ENCODE measurements at regions not wholly inside any gene's neighbourhood (a gene's known extent, or its start where the extent isn't known, plus 50 kb on each side); places are given as distances from the start of the nearest gene placed in this dataset.

DNA sequence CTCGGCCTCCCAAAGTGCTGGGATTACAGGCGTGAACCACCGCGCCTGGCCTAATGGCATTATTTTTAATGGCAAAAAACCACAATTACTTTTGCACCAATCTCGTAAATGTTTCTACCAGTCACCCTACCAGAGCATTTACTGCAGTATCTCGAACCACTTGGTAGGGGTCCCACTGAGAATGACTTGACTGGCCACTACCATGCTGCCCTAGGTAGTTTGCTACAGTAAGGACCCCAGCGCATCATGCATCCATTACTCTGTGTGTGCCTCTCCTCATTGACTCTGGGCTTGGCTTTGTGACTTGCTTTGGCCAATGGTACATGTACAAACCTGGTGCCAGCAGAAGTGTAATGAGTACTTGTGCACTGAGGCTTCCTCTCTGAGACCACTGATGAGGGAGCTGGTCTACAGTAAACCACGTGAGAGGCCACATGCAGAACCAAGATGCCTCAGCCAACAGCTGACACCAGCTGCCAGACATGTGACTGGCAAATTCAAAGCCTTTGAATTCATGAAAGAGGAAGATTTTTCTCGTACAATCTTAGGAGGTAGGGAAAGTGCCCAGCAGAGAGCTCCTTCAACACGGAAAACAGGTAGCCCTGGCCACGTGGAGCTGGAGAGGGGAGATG, 421.7 kb upstream of the C16orf82 start:
- DNase-seq (ENCODE audit: low spot score): no peak
- no peak overlapping the region for H3K27ac ChIP-seq
- POLR2A ChIA-PET (ENCODE audit: low non-redundant PET): no interaction called here
- CTCF ChIA-PET: no interaction called here
- TF ChIP-seq CTCF (conservative IDR thresholded peaks at IDR 0.05; ENCODE audit: low read depth): no peak

DNA sequence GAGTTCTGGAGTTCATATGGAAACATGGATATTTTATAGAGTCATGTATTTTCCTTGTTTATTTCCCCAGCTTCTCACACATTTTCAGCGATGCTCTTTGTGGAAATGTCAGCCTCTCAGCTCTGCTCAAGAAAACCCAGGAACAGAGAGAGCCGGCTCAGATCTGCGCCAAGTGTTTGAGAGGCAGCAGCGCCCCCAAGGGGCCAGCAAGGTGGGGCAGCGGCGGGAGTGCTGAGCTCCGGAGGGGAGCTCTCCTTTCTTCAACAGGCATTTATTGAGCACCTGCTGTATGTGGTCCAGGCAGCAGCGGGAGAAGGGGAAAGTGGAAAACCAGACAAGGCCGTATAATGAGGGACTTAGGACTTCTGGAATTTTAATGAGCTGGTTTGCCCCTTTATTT, 421.1 kb upstream of the C16orf82 start:
- ChIA-PET POLR2A (ENCODE audit: low non-redundant PET) (no interaction called here), CTCF (no interaction called here)
- no peak overlapping the region for H3K27ac ChIP-seq
- no peak for DNase-seq (ENCODE audit: low spot score)
- no peak for TF ChIP-seq CTCF (conservative IDR thresholded peaks at IDR 0.05; ENCODE audit: low read depth)

- POLR2A ChIA-PET (ENCODE audit: low non-redundant PET): no interaction called here
These were observed 418.9 kb upstream of the C16orf82 start for GRCh38 chr16:26647870-26648269.

GRCh38 chr16:26648851-26649250, 417.9 kb upstream of the C16orf82 start:
- DNase-seq (ENCODE audit: low spot score): no peak
- H3K27ac ChIP-seq: no peak overlapping the region
- ChIA-PET POLR2A (ENCODE audit: low non-redundant PET) (no interaction called here), CTCF (no interaction called here)
- TF ChIP-seq CTCF (conservative IDR thresholded peaks at IDR 0.05; ENCODE audit: low read depth): no peak

More at GRCh38 chr16:26647870-26648269, 418.9 kb upstream of the C16orf82 start:
- no peak overlapping the region for H3K27ac ChIP-seq
- TF ChIP-seq CTCF (conservative IDR thresholded peaks at IDR 0.05; ENCODE audit: low read depth): no peak
- no peak for DNase-seq (ENCODE audit: low spot score)
- CTCF ChIA-PET: no interaction called here

- TF ChIP-seq CTCF (conservative IDR thresholded peaks at IDR 0.05; ENCODE audit: low read depth): no peak
- DNase-seq (ENCODE audit: low spot score): no peak
- ChIA-PET CTCF (no interaction called here), POLR2A (ENCODE audit: low non-redundant PET) (no interaction called here)
- no peak overlapping the region for H3K27ac ChIP-seq
These were observed 417.2 kb upstream of the C16orf82 start for GRCh38 chr16:26649381-26650045.

- no peak overlapping the region for H3K27ac ChIP-seq
- no peak for DNase-seq (ENCODE audit: low spot score)
- ChIA-PET POLR2A (ENCODE audit: low non-redundant PET) (no interaction called here), CTCF (interaction anchor here (0.6 kb wide), 1 partner anchor 393 kb away, joined by 3 read pairs; no protein-coding TSS in a partner anchor)
- TF ChIP-seq CTCF (conservative IDR thresholded peaks at IDR 0.05; ENCODE audit: low read depth): no peak
These were observed 415.3 kb upstream of the C16orf82 start for GRCh38 chr16:26651464-26651863.
